ENCODE measurements at regions not wholly inside any gene's neighbourhood (a gene's known extent, or its start where the extent isn't known, plus 50 kb on each side); places are given as distances from the start of the nearest gene placed in this dataset.

DNA sequence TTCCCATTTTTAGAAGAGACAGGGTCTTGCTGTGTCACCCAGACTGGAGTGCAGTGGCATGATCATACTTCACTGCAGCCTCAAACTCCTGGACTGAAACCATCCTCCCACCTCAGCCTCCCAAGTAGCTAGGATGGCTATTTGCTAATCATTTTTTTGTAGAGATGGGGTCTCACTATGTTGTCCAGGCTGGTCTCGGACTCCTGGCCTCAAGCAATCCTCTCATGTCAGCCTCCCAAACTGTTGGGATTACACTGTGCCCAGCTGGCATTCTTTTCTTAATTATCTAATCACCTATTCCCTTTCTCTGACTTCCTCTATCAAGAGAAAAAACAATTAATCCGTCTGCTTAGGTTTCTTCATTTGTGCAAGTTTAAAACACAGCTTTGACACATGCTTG is 172.5 kb upstream of the TRIM24 start:
- no peak overlapping the region for H3K4me3 ChIP-seq
- no peak for TF ChIP-seq CTCF (IDR thresholded peaks at IDR 0.05; ENCODE audit: borderline replicate concordance)
- intact Hi-C loops (cut with micrococcal nuclease), result no loop called here
- H3K27me3 ChIP-seq (ENCODE audit: low read depth), result no peaks in the 10 kb centered on the region
- DNase-seq, result no peak
- H3K27ac ChIP-seq (replicated peaks), result no peak overlapping the region
- no peaks in the 10 kb centered on the region for H3K36me3 ChIP-seq
- H3K9me3 ChIP-seq (replicated peaks), result peaks cover 24% of the 10 kb centered on the region
- H3K4me1 ChIP-seq, result no peaks in the 10 kb centered on the region

DNA sequence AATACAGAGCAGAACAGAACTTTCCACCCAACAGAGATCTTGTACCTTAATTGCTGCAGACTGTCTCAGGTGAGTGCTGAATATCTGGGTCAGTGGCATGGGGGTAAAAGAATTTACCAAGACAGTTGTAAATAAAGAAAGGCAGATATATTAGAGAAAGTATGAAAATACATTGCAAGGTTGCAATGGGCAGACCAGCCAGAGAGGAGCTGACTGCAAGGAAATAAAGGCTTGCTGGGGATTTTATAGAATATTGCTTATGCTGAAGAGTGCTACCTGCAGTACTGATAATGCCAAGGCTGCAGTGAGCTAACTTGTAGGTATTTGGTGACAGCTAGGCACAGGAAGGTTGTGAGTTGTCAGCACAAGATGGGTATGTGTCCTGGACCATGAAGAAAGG is 171.0 kb upstream of the TRIM24 start:
- Histone ChIP-seq H3K4me3 (no peak overlapping the region), H3K36me3 (no peaks in the 10 kb centered on the region), H3K27ac (replicated peaks) (no peak overlapping the region), H3K4me1 (no peaks in the 10 kb centered on the region), H3K27me3 (ENCODE audit: low read depth) (no peaks in the 10 kb centered on the region), H3K9me3 (replicated peaks) (peaks cover 24% of the 10 kb centered on the region)
- no peak for TF ChIP-seq CTCF (IDR thresholded peaks at IDR 0.05; ENCODE audit: borderline replicate concordance)
- intact Hi-C loops (cut with micrococcal nuclease), result no loop called here
- no peak for DNase-seq

DNA sequence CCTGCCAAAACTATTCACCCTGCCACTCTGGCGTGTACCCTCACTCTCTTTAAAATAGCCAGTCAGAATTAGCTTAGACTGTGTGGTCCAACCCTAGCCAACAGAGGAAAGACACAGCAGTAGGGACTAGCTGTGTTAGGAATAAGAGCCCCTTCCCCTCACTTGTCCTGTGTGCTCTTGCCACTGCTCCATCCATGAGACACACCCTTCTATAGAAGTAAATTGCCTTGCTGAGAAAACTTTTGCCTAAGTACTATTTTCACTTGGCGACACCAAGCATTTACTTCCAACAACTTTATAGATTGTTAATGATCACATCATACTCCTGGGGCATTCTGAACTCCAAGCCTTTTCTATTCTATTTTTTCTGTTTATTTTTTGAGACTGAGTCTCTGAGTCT is 170.2 kb upstream of the TRIM24 start:
- no peak for DNase-seq
- H3K4me1 ChIP-seq, result peaks cover 7% of the 10 kb centered on the region
- H3K36me3 ChIP-seq, result no peaks in the 10 kb centered on the region
- peaks cover 24% of the 10 kb centered on the region for H3K9me3 ChIP-seq (replicated peaks)
- no peaks in the 10 kb centered on the region for H3K27me3 ChIP-seq (ENCODE audit: low read depth)
- intact Hi-C loops (cut with micrococcal nuclease), result no loop called here
- TF ChIP-seq CTCF (IDR thresholded peaks at IDR 0.05; ENCODE audit: borderline replicate concordance), result no peak
- H3K27ac ChIP-seq (replicated peaks), result no peak overlapping the region
- no peak overlapping the region for H3K4me3 ChIP-seq

- no peak overlapping the region for H3K27ac ChIP-seq (replicated peaks)
- no peak for DNase-seq
- peaks cover 7% of the 10 kb centered on the region for H3K4me1 ChIP-seq
- peaks cover 24% of the 10 kb centered on the region for H3K9me3 ChIP-seq (replicated peaks)
- no peak for TF ChIP-seq CTCF (IDR thresholded peaks at IDR 0.05; ENCODE audit: borderline replicate concordance)
- H3K27me3 ChIP-seq (ENCODE audit: low read depth), result no peaks in the 10 kb centered on the region
- intact Hi-C loops (cut with micrococcal nuclease), result no loop called here
- H3K36me3 ChIP-seq, result no peaks in the 10 kb centered on the region
- H3K4me3 ChIP-seq, result no peak overlapping the region
These were observed 167.1 kb upstream of the TRIM24 start for GRCh38 chr7:138292951-138293350.

DNA sequence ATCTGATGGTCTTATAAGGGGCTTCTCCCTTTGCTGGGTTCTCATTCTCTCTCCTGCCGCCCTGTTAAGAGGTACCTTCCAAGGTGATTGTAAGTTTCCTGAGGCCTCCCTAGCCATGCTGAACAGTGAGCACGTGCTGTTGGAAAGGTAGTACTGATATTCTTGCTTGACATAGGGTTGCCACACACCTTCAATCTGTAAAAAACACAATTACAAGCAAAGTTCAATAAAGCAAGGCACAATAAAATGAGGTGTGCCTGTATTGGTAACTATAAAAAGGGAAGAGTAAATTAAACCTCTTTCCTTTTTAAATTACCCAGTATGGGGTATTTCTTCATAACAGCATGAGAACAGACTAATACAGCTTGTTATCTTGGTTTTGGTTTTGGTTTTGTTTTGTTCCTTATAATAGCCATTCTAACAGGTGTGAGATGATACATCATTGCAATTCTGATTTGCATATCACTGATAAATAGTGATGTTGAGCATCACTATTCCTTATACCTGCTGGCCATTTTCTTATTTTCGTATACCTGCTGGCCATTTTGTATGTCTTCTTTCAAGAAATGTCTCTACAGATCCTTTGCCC is 164.9 kb upstream of the TRIM24 start:
- peaks cover 7% of the 10 kb centered on the region for H3K4me1 ChIP-seq
- no peaks in the 10 kb centered on the region for H3K36me3 ChIP-seq
- no peak for TF ChIP-seq CTCF (IDR thresholded peaks at IDR 0.05; ENCODE audit: borderline replicate concordance)
- peak overlapping the region; percentile 5 for H3K27ac ChIP-seq (replicated peaks)
- DNase-seq, result no peak
- intact Hi-C loops (cut with micrococcal nuclease), result no loop called here
- peaks cover 6% of the 10 kb centered on the region for H3K9me3 ChIP-seq (replicated peaks)
- H3K27me3 ChIP-seq (ENCODE audit: low read depth), result no peaks in the 10 kb centered on the region
- no peak overlapping the region for H3K4me3 ChIP-seq

Measured in left ventricle myocardium inferior (tissue), 1 donor.